Activated CD4-positive, alpha-beta T cell treated with anti-CD3 and anti-CD28 coated beads, Interleukin-2, amount 10 ng/mL, durations not matched to agents 24 days and 14 days (primary cell): ENCODE measurements at regions not wholly inside any gene's neighbourhood (a gene's known extent, or its start where the extent isn't known, plus 50 kb on each side); places are given as distances from the start of the nearest gene placed in this dataset.

ENCODE experiments used
- DNase-seq: peaks from one replicate; pipeline ENCODE4 v3.0.0; 2022
- H3K27ac Mint-ChIP-seq: one replicate; pipeline ENCODE4 v1.8.0; 2022; ENCODE audit warnings: mild to moderate bottlenecking, mixed read lengths
- H3K27me3 Mint-ChIP-seq: one replicate; pipeline ENCODE4 v1.8.0; 2022; ENCODE audit warnings: mixed read lengths
- H3K36me3 Mint-ChIP-seq: one replicate; pipeline ENCODE4 v1.8.0; 2022; ENCODE audit warnings: low read depth, mild to moderate bottlenecking, mixed read lengths
- H3K4me1 Mint-ChIP-seq: one replicate; pipeline ENCODE4 v1.8.0; 2021; ENCODE audit warnings: mixed read lengths
- H3K4me3 Mint-ChIP-seq: one replicate; pipeline ENCODE4 v1.8.0; 2022; ENCODE audit warnings: mild to moderate bottlenecking, moderate library complexity, mixed read lengths
- H3K9me3 Mint-ChIP-seq: one replicate; pipeline ENCODE4 v1.8.0; 2021; ENCODE audit warnings: mixed read lengths
- intact Hi-C: fragments of 100-400 bp; cut with micrococcal nuclease; formaldehyde crosslinking; loops from one replicate; pipeline ENCODE4 v1.15.1; 2023

DNA sequence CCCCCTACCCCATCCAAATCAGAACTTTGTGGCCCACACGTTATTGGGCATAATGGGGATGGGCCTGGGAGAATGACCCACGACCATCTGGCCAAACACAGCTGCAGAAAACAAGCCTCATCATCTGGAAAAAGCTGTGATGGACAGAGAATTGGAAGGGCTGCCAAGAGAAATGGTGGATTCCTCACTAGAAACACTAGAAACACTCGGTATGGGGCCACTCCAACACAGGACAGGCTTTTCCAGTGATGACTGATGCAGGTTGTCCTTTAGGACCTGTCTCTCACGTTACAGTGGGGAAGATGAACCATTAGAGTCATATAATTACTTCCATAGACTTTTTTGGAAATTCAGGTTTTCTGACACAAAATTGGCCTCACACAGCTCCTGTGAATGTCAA, 172.4 kb upstream of the TARS1 start:
- H3K36me3 Mint-ChIP-seq = no peaks in the 10 kb centered on the region
- no peak overlapping the region for H3K4me3 Mint-ChIP-seq
- no peak for DNase-seq
- H3K27me3 Mint-ChIP-seq = no peaks in the 10 kb centered on the region
- no peak overlapping the region for H3K27ac Mint-ChIP-seq
- no peaks in the 10 kb centered on the region for H3K4me1 Mint-ChIP-seq
- no peaks in the 10 kb centered on the region for H3K9me3 Mint-ChIP-seq
- intact Hi-C loops = no loop called here

DNA sequence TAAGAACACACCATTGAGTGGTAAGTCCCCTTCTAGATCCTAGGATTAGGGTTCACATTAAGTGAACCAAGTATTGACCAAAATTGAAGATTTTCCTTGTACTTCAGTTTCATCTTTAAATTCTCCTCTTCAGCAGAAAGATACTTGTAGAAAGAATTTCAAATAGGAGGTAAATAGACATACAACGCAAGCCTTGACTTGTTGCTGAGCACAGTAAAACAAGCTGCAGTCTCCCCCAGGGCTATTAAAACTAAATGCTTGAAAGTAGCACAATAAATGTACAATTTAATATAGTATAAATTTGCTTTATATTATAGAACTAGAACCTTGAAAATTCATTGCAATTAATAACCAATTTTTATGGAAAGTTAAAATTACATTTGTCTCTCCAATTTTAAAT, 170.1 kb upstream of the TARS1 start:
- Mint-ChIP-seq H3K27ac (no peak overlapping the region), H3K4me3 (no peak overlapping the region), H3K9me3 (no peaks in the 10 kb centered on the region), H3K4me1 (no peaks in the 10 kb centered on the region), H3K36me3 (no peaks in the 10 kb centered on the region), H3K27me3 (no peaks in the 10 kb centered on the region)
- intact Hi-C loops = no loop called here
- no peak for DNase-seq

DNA sequence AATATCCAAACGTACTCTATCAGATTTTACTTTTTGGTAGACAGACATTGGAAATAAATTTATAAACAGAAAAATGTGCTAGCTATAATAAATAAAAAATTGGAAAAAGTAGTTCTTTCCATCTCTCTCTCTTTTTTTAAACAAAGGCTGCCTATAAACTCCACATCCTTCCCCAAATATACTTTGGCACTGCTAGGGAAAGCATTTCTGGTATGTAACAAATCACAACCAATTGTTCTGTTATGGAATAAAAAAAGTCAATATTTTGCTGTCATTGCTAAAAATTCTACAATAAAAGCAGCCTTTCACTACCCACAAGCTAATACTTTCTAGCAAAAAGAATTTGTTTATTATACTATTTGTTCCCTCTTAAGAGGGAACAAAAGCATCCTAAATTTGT, 169.2 kb upstream of the TARS1 start:
- no peak overlapping the region for H3K27ac Mint-ChIP-seq
- H3K27me3 Mint-ChIP-seq = no peaks in the 10 kb centered on the region
- no peak for DNase-seq
- intact Hi-C loops = no loop called here
- H3K4me3 Mint-ChIP-seq = no peak overlapping the region
- no peaks in the 10 kb centered on the region for H3K36me3 Mint-ChIP-seq
- H3K4me1 Mint-ChIP-seq = no peaks in the 10 kb centered on the region
- no peaks in the 10 kb centered on the region for H3K9me3 Mint-ChIP-seq

DNA sequence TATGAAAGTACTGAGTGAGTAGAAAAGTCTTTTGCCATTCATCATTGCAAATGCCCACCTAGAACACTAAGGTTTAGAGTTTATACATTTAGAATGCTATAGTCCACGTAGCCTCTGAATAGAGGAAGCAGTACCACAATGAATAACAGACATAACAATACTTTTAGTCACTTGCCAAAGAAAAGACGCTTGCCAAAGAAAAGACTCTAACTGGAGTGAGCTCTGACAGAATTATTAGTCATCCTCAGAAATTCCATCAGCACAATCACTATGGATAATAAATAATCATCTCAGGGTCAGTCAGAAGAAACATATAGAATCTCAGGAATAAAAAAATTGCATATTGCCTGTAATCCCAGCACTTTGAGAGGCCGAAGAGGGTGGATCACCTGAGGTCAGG, 168.5 kb upstream of the TARS1 start:
- H3K4me3 Mint-ChIP-seq = no peak overlapping the region
- intact Hi-C loops = no loop called here
- no peaks in the 10 kb centered on the region for H3K27me3 Mint-ChIP-seq
- H3K4me1 Mint-ChIP-seq = no peaks in the 10 kb centered on the region
- H3K9me3 Mint-ChIP-seq = no peaks in the 10 kb centered on the region
- no peaks in the 10 kb centered on the region for H3K36me3 Mint-ChIP-seq
- H3K27ac Mint-ChIP-seq = no peak overlapping the region
- DNase-seq = no peak

DNA sequence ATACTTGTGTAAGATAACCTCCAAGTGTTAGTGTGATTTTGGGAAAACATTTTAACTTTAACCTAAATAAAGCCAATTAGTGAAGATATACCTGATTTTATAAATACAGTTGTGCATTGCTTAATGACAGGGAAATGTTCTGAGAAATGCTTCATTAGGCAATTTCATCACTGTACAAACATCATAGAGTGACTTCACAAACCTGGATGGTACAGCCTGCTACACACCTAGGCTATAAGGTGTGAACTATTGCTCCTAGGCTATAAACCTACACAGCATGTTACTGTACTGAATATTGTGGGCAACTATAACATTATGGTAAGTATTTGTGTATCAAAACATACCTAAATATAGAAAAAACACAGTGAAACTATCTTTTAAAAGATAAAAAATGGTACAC, 166.8 kb upstream of the TARS1 start:
- H3K27ac Mint-ChIP-seq = no peak overlapping the region
- no peak overlapping the region for H3K4me3 Mint-ChIP-seq
- DNase-seq = no peak
- no peaks in the 10 kb centered on the region for H3K27me3 Mint-ChIP-seq
- H3K36me3 Mint-ChIP-seq = no peaks in the 10 kb centered on the region
- intact Hi-C loops = no loop called here
- no peaks in the 10 kb centered on the region for H3K9me3 Mint-ChIP-seq
- H3K4me1 Mint-ChIP-seq = no peaks in the 10 kb centered on the region

DNA sequence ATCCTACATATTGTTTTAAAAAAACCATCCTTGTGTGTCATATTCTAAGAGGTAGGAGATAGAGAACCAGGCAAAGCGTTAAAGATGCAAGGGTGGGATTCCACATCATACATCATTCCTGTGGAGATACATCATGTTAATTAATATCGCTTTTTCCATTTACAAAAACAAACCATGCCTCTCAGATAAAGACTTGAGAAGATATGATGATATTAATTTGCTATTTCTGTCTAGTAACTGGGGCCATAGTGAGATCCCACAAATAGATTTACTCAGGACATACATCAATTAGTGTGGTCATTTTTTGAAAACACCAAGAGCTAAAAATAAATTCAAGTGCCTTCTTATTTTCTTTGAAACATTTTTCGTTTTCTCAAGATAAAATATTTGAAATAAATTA, 165.4 kb upstream of the TARS1 start:
- H3K9me3 Mint-ChIP-seq = no peaks in the 10 kb centered on the region
- no peaks in the 10 kb centered on the region for H3K4me1 Mint-ChIP-seq
- intact Hi-C loops = no loop called here
- DNase-seq = no peak
- H3K27me3 Mint-ChIP-seq = no peaks in the 10 kb centered on the region
- H3K36me3 Mint-ChIP-seq = no peaks in the 10 kb centered on the region
- H3K27ac Mint-ChIP-seq = no peak overlapping the region
- H3K4me3 Mint-ChIP-seq = no peak overlapping the region

DNA sequence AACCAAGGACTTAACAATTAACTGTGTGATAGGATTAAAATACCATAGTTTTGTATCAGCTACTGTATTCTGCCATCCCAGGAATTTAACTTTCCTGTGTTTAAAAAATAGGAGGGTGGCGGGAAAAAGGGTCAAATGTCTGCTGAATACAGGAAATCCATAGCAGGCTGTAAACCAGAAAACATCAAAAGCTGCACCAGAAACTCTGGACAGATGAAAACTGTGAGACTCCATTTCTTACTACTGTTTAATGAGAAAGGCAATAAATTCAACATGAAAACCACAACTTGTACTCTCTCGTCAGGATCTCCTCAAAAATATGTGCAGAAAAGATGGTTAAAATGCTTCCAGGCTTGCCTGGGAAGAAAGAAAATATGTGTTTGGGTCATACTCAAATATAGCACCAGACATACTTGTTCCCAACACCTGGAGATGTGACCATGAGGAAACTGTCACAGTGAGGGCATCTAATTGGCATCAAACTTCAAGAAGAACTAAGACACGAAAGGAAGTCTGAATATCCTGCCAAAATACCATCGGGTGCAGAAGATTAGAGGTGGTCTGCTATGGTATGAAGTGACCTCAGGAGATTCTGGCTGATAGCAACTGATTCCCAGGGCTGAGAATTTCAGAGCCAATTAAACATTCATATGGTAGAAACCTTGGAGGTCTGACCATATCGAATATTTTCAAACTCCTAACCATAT, 164.7 kb upstream of the TARS1 start:
- Mint-ChIP-seq H3K27ac (no peak overlapping the region), H3K27me3 (no peaks in the 10 kb centered on the region), H3K36me3 (no peaks in the 10 kb centered on the region), H3K4me1 (no peaks in the 10 kb centered on the region), H3K4me3 (no peak overlapping the region), H3K9me3 (no peaks in the 10 kb centered on the region)
- DNase-seq = no peak
- intact Hi-C loops = no loop called here

DNA sequence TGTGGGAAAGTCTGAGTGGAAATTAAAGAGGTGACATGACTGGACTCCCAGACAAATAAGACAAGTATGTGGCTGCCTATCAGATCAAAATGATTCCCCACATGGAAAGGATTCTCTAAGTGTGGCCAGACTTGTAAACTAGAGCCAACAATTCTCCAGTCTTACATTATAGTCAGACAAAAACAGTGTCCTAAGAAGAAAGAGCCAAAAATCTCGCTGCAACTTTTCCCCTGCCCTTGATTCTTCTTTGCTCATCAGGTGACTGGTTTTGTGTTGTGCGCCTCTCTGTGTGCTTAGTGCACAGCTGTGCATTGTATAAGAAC, 164.2 kb upstream of the TARS1 start:
- no peak overlapping the region for H3K4me3 Mint-ChIP-seq
- no peaks in the 10 kb centered on the region for H3K27me3 Mint-ChIP-seq
- no peaks in the 10 kb centered on the region for H3K4me1 Mint-ChIP-seq
- no peak for DNase-seq
- H3K36me3 Mint-ChIP-seq = no peaks in the 10 kb centered on the region
- H3K27ac Mint-ChIP-seq = no peak overlapping the region
- intact Hi-C loops = no loop called here
- no peaks in the 10 kb centered on the region for H3K9me3 Mint-ChIP-seq

DNA sequence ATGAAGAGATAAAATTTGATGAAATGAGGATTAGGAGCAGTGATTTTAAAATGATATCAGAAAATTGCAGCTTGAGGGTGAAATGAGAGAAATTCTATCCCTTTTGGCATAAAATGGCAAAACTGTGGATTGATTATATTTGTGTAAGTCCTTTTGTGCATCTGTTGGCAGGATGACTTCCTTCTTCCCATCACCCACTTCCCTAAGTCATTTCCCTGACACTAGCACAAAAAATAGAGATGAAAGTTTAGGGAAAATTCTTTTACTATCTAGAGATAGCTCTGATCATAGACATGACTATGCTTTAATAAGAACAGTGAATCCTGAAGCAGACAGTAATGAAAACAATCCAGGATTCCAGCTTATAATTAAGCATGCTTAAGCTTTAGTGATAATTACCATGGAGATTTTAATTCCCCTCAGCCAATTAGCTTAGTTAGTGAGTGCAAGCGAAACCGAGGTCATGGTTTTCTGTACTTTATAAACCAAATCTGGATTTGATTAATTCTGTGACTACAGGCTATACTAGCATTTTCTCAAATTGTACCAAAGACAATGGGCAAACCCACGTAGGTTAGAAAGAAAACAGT, 163.6 kb upstream of the TARS1 start:
- no peaks in the 10 kb centered on the region for H3K36me3 Mint-ChIP-seq
- no peak overlapping the region for H3K27ac Mint-ChIP-seq
- H3K9me3 Mint-ChIP-seq = no peaks in the 10 kb centered on the region
- intact Hi-C loops = no loop called here
- H3K4me1 Mint-ChIP-seq = no peaks in the 10 kb centered on the region
- H3K27me3 Mint-ChIP-seq = no peaks in the 10 kb centered on the region
- H3K4me3 Mint-ChIP-seq = no peak overlapping the region
- no peak for DNase-seq

DNA sequence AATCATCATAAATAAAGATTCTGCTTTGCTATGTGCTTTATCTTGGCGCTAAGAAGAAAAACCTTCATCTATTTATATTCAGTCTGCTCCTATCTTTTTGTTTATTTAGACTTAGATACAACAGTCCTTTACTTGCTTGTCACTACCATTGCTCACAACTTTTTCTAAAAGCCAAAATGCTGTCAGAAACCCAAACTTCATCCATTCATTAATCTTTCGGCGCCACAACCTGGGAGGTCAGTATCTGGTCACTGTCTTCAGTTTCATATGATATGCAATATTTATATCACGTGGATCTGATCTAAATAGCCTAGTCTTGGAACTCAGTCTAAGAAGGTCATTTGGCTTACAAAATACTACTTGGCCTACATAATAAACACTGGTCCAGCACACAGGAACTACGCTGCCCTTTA, 159.3 kb upstream of the TARS1 start:
- H3K27me3 Mint-ChIP-seq = no peaks in the 10 kb centered on the region

DNA sequence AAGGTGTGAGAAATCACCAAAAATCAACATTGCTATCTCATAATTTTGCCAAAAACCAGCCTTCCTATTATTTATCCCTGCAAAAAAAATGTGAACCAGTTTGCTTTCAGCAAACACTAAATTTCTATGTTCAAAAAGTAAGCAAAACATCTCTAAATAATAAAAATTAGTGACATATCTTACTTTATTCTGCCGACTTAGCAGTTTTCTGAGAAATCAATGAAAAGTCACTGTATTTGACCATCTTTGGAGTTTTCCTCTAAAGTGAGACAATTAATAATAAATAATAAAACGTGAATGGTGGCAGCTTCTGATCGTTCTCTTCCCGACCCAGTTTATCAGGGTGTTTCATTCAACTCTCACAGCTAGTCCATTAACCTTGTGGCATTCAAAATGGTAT, 158.6 kb upstream of the TARS1 start:
- Mint-ChIP-seq H3K4me1 (no peaks in the 10 kb centered on the region), H3K27me3 (no peaks in the 10 kb centered on the region), H3K27ac (no peak overlapping the region), H3K36me3 (no peaks in the 10 kb centered on the region), H3K9me3 (no peaks in the 10 kb centered on the region), H3K4me3 (no peak overlapping the region)
- DNase-seq = no peak
- intact Hi-C loops = no loop called here

More for the DNA sequence above, 159.3 kb upstream of the TARS1 start:
- DNase-seq = no peak
- Mint-ChIP-seq H3K4me1 (no peaks in the 10 kb centered on the region), H3K36me3 (no peaks in the 10 kb centered on the region), H3K27ac (no peak overlapping the region), H3K4me3 (no peak overlapping the region), H3K9me3 (no peaks in the 10 kb centered on the region)
- intact Hi-C loops = no loop called here

DNA sequence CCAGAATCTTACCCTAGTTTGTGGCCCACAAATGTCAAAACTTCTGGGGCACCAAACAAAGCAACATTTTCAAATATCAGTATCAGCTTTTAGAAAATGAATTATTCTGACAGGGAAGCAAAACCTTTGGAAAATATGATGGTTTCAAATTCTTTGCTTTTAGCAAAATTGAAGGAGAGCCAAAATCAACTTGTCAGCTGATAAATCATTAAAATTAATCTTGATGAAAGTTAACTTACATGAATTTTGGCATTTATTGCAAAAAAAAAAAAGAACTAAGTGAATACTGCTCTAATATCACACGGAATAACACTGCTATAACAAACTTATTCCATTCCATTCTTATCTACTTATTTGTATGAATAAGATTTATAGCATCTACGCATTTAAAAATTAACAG, 158.1 kb upstream of the TARS1 start:
- Mint-ChIP-seq H3K27ac (no peak overlapping the region), H3K36me3 (no peaks in the 10 kb centered on the region), H3K4me1 (no peaks in the 10 kb centered on the region), H3K4me3 (no peak overlapping the region), H3K9me3 (no peaks in the 10 kb centered on the region), H3K27me3 (no peaks in the 10 kb centered on the region)
- DNase-seq = no peak
- intact Hi-C loops = no loop called here

DNA sequence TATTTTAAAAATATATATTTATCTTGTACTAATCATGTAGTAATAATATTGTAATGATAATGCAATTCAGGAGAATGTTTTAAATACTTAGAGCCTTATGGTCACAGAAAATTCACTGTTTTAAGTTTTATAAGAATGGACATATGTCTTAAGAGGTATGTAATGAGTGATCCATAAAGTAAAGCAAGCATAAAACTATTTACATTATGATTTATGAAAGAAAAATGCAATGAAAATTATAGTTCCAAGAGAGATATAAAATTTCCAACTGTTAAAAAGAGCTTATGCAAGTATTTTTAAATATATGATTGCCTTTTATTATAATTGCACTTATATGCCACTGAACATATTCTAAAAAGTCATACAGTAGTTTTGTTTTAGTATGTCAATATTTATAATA, 157.5 kb upstream of the TARS1 start:
- H3K4me3 Mint-ChIP-seq = no peak overlapping the region
- DNase-seq = no peak
- H3K9me3 Mint-ChIP-seq = no peaks in the 10 kb centered on the region
- H3K36me3 Mint-ChIP-seq = no peaks in the 10 kb centered on the region
- intact Hi-C loops = no loop called here
- no peaks in the 10 kb centered on the region for H3K27me3 Mint-ChIP-seq
- H3K27ac Mint-ChIP-seq = no peak overlapping the region
- no peaks in the 10 kb centered on the region for H3K4me1 Mint-ChIP-seq

DNA sequence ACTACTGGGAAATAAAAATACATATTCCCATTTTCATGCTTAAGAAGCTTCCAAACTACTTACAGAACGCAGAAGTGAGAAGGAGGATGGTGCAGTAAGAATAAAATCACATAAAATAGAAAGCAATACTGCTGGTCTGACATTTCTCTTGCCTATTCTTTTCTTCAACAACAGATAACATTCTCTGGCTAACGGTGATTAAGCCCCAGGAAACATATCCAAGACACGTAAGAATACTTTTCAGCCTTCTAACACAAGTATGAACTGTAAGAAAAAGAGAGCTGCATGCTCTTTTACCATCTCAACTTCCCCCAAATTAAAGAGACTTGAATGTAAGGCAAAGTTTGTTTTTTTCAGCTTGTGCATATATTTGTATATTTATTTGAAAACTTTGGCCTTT, 156.1 kb upstream of the TARS1 start:
- Mint-ChIP-seq H3K27me3 (no peaks in the 10 kb centered on the region), H3K4me1 (no peaks in the 10 kb centered on the region), H3K4me3 (no peak overlapping the region), H3K9me3 (no peaks in the 10 kb centered on the region), H3K27ac (no peak overlapping the region), H3K36me3 (no peaks in the 10 kb centered on the region)
- no peak for DNase-seq
- intact Hi-C loops = no loop called here

DNA sequence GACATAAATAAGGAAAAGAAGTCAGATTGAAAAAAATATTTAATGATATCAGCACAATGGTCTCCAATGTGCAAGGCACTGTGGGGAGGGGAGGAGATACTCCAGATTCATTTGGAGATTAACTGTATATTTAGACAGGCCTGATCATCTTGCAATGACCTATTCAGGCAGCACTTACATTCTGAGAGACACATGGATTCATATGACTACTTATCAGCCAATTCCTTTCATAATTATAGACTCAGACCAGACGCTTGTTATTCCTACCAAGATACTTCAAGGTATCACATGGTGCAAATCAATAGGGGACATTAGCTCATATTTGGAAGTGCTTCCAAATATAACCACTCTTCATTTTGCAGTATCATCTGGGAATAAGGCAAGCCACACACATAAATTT, 153.5 kb upstream of the TARS1 start:
- Mint-ChIP-seq H3K4me1 (no peaks in the 10 kb centered on the region), H3K27me3 (no peaks in the 10 kb centered on the region), H3K9me3 (no peaks in the 10 kb centered on the region), H3K4me3 (no peak overlapping the region), H3K27ac (no peak overlapping the region), H3K36me3 (no peaks in the 10 kb centered on the region)
- intact Hi-C loops = no loop called here
- no peak for DNase-seq
